Left cardiac atrium (tissue), 4 donors: ENCODE measurements at regions not wholly inside any gene's neighbourhood (a gene's known extent, or its start where the extent isn't known, plus 50 kb on each side); places are given as distances from the start of the nearest gene placed in this dataset.
"Not testable (repeated sequence)": the region's sequence is repeated elsewhere in the genome, so short reads cannot be mapped to it uniquely, and the experiment has no call there.

Experiments used
- ATAC-seq, 2 donors: fragments of 200-7000 bp; cut with Tn5 transposase; one replicate each; pipeline ENCODE4 v1.9.1; 2020; ENCODE audit warnings: mild to moderate bottlenecking in 2 of 2, moderate library complexity in 2 of 2
- DNase-seq: peaks from one replicate; pipeline ENCODE4 v3.0.0-alpha.2; 2020
- intact Hi-C, 2 donors: fragments of 100-400 bp; cut with DNase I; formaldehyde crosslinking; loops; one replicate each; pipeline versions ENCODE4 v1.14.1 to v1.15.1; 2022 to 2023
- donor health status: DM: no; HTN: yes; CAD: no.
- donor health status: DM: no; HTN: yes; CAD: no; lungs with severe emphysema.
- donor health status: DM: yes; HTN: yes; CAD: no.
- donor health status: Dilated cardiomyopathy.

- ATAC-seq = peak; percentile 94 to 95
- intact Hi-C loops = no loop called here
- peak; percentile 43 for DNase-seq
These were observed 110.0 kb downstream of the QRSL1 start for GRCh38 chr6:106739387-106739786.

- intact Hi-C loops = no loop called here
- ATAC-seq (no peak), DNase-seq (no peak)
These were observed 107.1 kb downstream of the QRSL1 start for GRCh38 chr6:106736502-106736901.

- ATAC-seq = no peak
- intact Hi-C loops = no loop called here
- no peak for DNase-seq
These were observed 106.5 kb downstream of the QRSL1 start for GRCh38 chr6:106735828-106736227.

GRCh38 chr6:106735136-106735633, 105.8 kb downstream of the QRSL1 start:
- intact Hi-C loops = no loop called here
- ATAC-seq (no peak), DNase-seq (no peak)

- ATAC-seq (no peak), DNase-seq (no peak)
- intact Hi-C loops = no loop called here
These were observed 104.0 kb downstream of the QRSL1 start for GRCh38 chr6:106733386-106733785.

GRCh38 chr6:106732376-106732940, 103.1 kb downstream of the QRSL1 start:
- DNase-seq = no peak
- intact Hi-C loops = no loop called here
- ATAC-seq = no peak

- intact Hi-C loops = no loop called here
- no peak for DNase-seq
- no peak for ATAC-seq
These were observed 102.4 kb downstream of the QRSL1 start for GRCh38 chr6:106731843-106732160.

- DNase-seq (no peak), ATAC-seq (no peak)
These were observed 101.9 kb downstream of the QRSL1 start for GRCh38 chr6:106731144-106731842.

GRCh38 chr6:106730718-106731117, 101.3 kb downstream of the QRSL1 start:
- intact Hi-C loops = no loop called here
- no peak for DNase-seq
- no peak for ATAC-seq

More at GRCh38 chr6:106731144-106731842, 101.9 kb downstream of the QRSL1 start:
- intact Hi-C loops = no loop called here

GRCh38 chr6:106730264-106730663, 100.9 kb downstream of the QRSL1 start:
- intact Hi-C loops = no loop called here
- no peak for DNase-seq
- no peak for ATAC-seq

GRCh38 chr6:106729841-106730240, 100.5 kb downstream of the QRSL1 start:
- no peak for DNase-seq

GRCh38 chr6:106728296-106728870, 99.0 kb downstream of the QRSL1 start:
- ATAC-seq = no peak
- intact Hi-C loops = no loop called here
- no peak for DNase-seq

More at GRCh38 chr6:106729841-106730240, 100.5 kb downstream of the QRSL1 start:
- ATAC-seq = no peak
- intact Hi-C loops = no loop called here

- DNase-seq = no peak
- intact Hi-C loops = no loop called here
- ATAC-seq = no peak
These were observed 98.2 kb downstream of the QRSL1 start for GRCh38 chr6:106727480-106728149.

GRCh38 chr6:106724848-106725247, 95.5 kb downstream of the QRSL1 start:
- no peak for DNase-seq
- no peak for ATAC-seq
- intact Hi-C loops = no loop called here

GRCh38 chr6:106724337-106724736, 95.0 kb downstream of the QRSL1 start:
- intact Hi-C loops = no loop called here
- ATAC-seq = no peak
- no peak for DNase-seq

- intact Hi-C loops, DNase-seq, ATAC-seq: not testable (repeated sequence)
These were observed 94.0 kb downstream of the QRSL1 start for GRCh38 chr6:106723419-106723818.

- ATAC-seq, intact Hi-C loops, DNase-seq: not testable (repeated sequence)
These were observed 91.8 kb downstream of the QRSL1 start for GRCh38 chr6:106721189-106721588.
